ENCODE measurements at regions not wholly inside any gene's neighbourhood (a gene's known extent, or its start where the extent isn't known, plus 50 kb on each side); places are given as distances from the start of the nearest gene placed in this dataset.

- TF ChIP-seq CTCF (conservative IDR thresholded peaks at IDR 0.05 in 1 of 2, IDR thresholded peaks at IDR 0.05 in 1 of 2; ENCODE audit: low read depth in 1 of 2, low read length in 2 of 2) (no peak), EZH2 (IDR thresholded peaks at IDR 0.05; ENCODE audit: low read length, missing control alignments) (no peak)
These were observed 373.7 kb downstream of the SRGAP2C start for GRCh38 chr1:121558514-121558913.
